GM12873 (cell line): ENCODE measurements at regions not wholly inside any gene's neighbourhood (a gene's known extent, or its start where the extent isn't known, plus 50 kb on each side); places are given as distances from the start of the nearest gene placed in this dataset.

Experiments used
- CTCF ChIP-seq: IDR thresholded peaks from 2 replicates; pipeline ENCODE4 v1.5.1; 2012; ENCODE audit warnings: low read depth, mild to moderate bottlenecking, moderate library complexity, low read length, control low read depth; ENCODE audit not compliant: insufficient read depth; ENCODE audit errors: missing control alignments

- TF ChIP-seq CTCF, result no peak
Observed at GRCh38 chr2:125581557-125581956, 1074.4 kb upstream of the GYPC start.

- TF ChIP-seq CTCF, result no peak
Observed at GRCh38 chr2:125582516-125582915, 1073.4 kb upstream of the GYPC start.

- no peak for TF ChIP-seq CTCF
Observed at GRCh38 chr2:125584732-125585131, 1071.2 kb upstream of the GYPC start.

DNA sequence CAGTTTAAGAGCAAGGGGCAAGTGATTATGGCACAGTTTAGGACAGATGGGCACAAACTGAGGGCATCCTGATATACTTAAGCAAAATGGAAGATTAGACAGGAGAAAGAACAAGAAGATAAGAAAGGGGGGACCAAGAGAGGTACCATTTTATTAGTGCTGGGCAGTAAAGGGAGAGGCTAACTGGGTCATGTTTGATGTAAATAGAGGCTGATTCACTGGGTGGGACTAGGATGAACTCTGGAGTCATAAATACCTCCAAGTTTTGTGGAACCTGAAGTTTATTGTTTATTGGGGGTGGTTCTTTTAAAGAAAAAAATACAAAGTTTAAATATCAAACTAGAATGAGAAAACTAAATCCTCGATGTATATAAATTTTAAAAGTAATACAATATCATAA, 1067.2 kb upstream of the GYPC start:
- no peak for TF ChIP-seq CTCF

DNA sequence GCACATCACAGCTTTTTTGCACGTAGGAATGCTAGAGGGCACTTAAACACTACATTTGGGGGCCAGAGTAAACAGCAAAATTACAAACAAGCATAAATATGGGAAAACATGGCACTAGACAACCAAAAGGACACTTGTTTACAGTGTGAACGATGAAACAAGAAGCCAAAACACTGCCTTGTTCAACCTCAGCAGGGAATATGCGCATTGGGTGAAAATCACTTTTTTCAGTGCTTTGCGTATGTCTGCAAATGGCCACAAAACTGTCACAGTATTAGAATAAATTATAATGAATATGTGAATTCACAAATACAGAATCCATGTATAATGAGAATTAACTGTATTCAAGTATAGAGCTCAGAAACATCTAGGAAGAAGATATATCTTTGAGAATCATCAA, 1064.0 kb upstream of the GYPC start:
- no peak for TF ChIP-seq CTCF

DNA sequence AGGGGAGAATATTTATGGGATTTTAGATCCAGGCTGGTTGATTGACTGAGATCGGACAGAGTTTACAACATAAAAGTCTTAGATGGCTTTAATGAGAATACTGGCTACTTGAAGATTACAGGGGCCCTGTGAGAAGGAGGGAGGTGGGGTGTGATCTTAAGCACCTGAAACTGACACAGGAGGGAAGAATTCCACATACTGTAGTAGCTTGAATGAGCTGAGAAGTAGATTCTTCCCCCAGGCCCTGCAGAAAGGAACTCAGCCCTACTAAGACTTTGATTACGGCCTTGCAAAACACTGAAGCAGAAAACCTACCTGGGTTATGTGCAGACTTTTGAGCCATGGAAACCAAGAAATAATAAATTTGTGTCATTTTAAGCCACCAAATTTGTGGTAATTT, 1062.9 kb upstream of the GYPC start:
- no peak for TF ChIP-seq CTCF

GRCh38 chr2:125596612-125597011, 1059.3 kb upstream of the GYPC start:
- TF ChIP-seq CTCF, result no peak

DNA sequence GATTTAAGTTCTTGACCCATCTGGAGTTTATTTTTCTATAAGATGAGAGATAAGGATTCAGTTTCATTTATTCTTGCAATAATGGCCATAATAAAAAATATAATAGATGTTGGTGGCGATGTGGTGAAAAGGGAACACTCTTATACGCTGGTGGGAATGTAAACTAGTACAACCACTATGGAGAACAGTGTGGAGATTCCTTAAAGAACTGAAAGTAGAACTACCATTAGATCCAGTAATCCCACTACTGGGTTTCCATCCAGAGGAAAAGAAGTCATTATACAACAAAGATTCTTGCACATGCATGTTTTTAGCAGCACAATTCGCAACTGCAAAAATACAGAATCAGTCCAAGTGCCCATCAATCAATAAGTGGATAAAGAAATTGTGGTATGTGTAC, 1040.5 kb upstream of the GYPC start:
- TF ChIP-seq CTCF, result no peak
